ENCODE measurements at regions not wholly inside any gene's neighbourhood (a gene's known extent, or its start where the extent isn't known, plus 50 kb on each side); places are given as distances from the start of the nearest gene placed in this dataset.

GRCh38 chr7:109997837-109998236 is 1093.1 kb upstream of the LRRN3 start:
- H3K4me3 ChIP-seq (ENCODE audit: low read depth, low read length): no peak overlapping the region
- TF ChIP-seq, protein P1, sequence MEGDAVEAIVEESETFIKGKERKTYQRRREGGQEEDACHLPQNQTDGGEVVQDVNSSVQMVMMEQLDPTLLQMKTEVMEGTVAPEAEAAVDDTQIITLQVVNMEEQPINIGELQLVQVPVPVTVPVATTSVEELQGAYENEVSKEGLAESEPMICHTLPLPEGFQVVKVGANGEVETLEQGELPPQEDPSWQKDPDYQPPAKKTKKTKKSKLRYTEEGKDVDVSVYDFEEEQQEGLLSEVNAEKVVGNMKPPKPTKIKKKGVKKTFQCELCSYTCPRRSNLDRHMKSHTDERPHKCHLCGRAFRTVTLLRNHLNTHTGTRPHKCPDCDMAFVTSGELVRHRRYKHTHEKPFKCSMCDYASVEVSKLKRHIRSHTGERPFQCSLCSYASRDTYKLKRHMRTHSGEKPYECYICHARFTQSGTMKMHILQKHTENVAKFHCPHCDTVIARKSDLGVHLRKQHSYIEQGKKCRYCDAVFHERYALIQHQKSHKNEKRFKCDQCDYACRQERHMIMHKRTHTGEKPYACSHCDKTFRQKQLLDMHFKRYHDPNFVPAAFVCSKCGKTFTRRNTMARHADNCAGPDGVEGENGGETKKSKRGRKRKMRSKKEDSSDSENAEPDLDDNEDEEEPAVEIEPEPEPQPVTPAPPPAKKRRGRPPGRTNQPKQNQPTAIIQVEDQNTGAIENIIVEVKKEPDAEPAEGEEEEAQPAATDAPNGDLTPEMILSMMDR (IDR thresholded peaks at IDR 0.05; ENCODE audit: borderline replicate concordance, insufficient read depth, low read depth, low read length): no peak

DNA sequence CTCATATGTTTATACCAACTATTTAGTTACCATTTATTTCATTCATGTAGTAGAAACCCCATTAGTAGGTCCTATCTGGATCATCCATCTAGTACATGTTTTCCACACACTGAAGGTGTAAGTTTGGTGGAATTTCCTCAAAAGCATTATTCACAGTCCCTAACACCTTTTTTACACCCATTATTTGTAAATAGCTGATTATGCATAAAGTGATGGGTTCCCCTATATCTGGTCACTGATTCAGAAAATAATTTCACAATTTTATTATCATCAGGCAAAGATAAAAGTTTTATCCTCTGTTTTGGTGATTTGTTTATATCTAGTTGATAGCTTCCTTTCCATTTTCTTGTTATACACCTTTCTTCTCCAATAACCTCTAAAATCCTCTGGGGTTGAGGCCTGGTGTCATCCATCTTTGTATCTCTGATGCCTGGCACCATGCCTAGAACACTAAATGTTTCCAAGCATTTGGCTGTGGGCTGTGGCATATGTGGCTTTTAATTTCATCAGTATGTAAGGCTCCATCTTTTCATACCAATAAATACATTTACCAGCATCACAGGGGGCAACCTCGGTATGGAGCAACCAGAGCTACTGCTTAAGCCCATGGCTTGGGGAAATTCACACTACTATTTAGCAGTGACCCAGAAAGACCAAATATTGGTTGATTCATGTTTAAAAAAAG is 1089.5 kb upstream of the LRRN3 start:
- TF ChIP-seq, protein P1 (IDR thresholded peaks at IDR 0.05; ENCODE audit: borderline replicate concordance, insufficient read depth, low read depth, low read length): no peak
- H3K4me3 ChIP-seq (ENCODE audit: low read depth, low read length): no peak overlapping the region

GRCh38 chr7:110003827-110004226 is 1087.1 kb upstream of the LRRN3 start:
- TF ChIP-seq, protein P1 (IDR thresholded peaks at IDR 0.05; ENCODE audit: borderline replicate concordance, insufficient read depth, low read depth, low read length): no peak
- H3K4me3 ChIP-seq (ENCODE audit: low read depth, low read length): no peak overlapping the region

DNA sequence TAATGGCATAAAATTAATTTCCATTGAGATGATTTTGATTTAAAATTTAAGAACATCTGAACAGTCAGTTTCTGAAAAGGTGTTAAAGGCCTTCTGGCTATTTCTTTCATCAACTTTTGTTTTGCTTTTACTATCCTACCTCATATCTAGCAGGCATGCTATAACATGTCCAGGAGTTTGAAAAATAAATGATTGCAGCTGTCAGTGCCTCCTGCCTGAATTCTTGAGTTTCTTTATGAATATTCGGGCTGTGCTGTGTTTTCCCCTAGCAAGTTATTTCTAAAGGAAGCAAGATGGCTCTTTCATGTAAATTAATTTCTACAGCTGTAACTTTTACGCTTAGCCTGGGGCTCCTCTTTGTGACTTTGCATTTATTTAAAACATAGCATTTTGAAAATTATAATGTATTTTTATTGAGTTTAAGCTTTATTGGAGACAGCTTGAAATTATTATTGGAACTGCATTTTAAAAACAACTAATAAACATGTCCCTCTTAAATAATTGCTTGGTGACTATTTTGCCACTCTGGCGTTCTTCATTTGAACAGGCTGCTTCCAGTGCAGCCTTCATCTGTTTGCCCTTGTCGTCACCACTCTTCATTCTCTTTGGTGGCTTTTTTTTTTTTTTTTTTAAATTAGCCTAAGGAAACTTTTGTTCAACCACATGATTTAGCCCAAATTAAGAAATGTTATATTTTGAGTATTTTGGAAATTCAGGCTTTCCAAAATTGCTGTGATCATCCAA is 1083.4 kb upstream of the LRRN3 start:
- TF ChIP-seq, protein P1 (IDR thresholded peaks at IDR 0.05; ENCODE audit: borderline replicate concordance, insufficient read depth, low read depth, low read length): no peak
- H3K4me3 ChIP-seq (ENCODE audit: low read depth, low read length): no peak overlapping the region

DNA sequence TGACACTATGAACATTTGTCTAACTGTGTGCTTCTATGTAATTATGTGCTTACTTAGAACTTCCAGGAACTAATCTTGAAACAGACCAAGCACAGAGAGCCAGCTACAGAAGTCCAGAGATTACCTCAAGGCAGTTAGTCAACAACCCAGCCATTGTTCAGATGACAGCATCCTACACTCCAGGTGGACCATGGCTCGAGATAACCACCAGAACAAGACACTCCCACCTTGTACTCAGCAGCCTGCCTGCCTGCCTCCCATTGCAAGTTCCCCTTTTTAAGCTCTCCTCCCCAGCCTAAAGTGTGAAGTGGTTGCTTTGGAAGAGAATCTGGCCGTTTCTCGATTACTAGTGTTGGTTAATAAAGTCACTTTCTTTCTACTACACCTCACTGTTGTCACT is 1080.6 kb upstream of the LRRN3 start:
- no peak overlapping the region for H3K4me3 ChIP-seq (ENCODE audit: low read depth, low read length)
- TF ChIP-seq, protein P1 (IDR thresholded peaks at IDR 0.05; ENCODE audit: borderline replicate concordance, insufficient read depth, low read depth, low read length): no peak

DNA sequence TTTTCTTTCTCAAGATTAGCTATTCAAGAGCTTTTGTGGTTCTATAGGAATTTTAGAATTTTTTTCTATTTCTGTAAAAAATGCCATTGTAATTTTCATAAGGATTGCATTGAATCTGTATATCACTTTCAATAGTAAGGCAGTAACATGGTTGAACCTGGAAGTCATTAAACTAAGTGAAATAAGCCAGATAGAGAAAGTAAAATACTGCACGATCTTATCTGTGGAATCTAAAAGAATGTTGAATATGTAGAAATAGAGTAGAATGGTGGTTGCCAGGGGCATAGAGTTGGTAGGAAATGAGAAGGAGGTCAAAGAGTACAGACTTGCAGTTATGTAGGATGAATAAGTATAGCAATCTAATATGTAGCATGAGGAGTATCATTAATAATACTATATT is 1073.5 kb upstream of the LRRN3 start:
- TF ChIP-seq, protein P1 (IDR thresholded peaks at IDR 0.05; ENCODE audit: borderline replicate concordance, insufficient read depth, low read depth, low read length): no peak
- no peak overlapping the region for H3K4me3 ChIP-seq (ENCODE audit: low read depth, low read length)

DNA sequence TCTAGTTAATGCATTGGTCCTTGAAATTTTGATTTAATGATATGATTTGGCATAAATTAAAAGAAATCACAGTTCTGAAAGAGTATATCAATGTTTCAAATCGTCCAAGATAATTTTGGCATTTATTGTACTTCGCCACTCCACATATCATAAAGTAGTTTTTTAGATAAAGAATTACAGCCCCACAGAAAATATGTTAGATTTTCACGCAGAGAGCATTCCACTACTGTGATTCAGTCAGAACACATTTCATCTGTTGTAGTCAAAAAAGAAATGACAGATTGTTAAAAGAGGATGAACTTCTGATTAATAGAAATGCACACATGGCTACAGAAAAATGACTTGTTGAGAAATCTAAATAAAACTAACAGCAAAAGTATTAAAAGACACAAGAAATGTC is 1063.5 kb upstream of the LRRN3 start:
- TF ChIP-seq, protein P1 (IDR thresholded peaks at IDR 0.05; ENCODE audit: borderline replicate concordance, insufficient read depth, low read depth, low read length): no peak
- H3K4me3 ChIP-seq (ENCODE audit: low read depth, low read length): no peak overlapping the region

Measured in GM12875 (cell line).